ENCODE measurements at regions not wholly inside any gene's neighbourhood (a gene's known extent, or its start where the extent isn't known, plus 50 kb on each side); places are given as distances from the start of the nearest gene placed in this dataset.

DNA sequence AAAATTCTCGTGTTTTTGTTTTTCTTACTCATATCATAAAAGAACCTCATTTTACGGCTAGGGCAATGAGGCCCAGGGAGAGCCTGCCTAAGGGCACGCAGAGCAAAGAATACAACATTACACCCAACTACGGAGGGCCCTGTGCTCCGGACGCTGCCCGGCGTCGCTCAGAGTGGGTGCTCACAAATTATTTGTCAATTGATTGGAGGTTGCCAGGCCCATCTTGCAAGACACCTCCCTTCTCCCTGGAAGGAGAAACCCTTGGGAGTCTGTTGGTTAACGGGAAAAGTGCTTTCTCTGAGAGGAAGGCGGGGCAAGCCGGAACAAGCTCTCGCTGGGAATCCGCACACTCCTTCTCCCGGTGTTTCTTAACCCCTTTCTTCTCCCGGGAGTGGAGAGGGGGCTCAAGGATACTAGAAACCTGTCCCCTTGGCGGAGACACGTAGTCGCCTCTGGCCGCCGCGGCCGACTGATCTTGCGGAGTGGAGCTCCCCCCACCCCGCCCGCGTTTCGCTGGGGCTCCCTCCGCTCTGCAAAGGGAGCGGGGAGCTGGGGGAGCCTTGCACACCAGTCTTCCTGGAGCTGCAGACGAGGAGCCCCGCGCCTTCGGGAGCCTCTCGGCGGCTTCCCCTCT, 599.3 kb upstream of the SGCD start:
- DNase-seq, result no peak

DNA sequence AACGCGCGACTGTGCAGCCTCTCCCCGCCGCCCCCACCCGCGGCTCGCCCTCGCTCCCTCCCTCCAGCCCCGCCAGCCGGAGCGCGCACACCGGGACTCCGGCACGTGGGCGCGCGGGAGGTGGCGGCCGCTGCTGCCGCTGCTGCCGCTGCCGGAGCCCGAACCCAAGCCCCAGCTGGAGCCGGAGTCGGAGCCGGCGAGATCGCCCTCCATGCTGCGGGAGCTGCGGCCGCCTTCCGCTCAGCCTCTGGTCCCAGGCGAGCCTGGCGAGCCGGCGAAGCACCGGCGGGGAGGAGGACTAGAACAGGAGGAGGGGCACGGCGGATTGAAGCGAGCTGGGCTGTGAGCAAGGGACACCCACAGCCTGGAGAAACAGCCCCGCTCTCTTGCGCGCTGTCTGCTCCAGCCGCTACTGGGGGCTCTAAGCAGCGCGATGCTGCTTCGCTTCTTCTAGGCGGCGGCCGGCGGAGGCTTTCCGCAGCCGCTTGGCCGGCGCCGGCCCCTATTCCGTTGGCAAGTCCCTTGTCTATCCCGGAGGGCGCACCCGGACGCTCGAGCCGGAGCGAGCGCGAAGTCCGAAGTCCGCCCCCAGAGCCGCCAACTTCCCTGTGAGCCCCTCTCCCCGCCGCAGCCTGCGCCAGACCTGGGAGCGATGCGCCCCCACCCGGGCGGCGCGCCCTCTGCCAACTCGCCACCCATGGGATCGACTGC, 598.7 kb upstream of the SGCD start:
- no peak for DNase-seq

DNA sequence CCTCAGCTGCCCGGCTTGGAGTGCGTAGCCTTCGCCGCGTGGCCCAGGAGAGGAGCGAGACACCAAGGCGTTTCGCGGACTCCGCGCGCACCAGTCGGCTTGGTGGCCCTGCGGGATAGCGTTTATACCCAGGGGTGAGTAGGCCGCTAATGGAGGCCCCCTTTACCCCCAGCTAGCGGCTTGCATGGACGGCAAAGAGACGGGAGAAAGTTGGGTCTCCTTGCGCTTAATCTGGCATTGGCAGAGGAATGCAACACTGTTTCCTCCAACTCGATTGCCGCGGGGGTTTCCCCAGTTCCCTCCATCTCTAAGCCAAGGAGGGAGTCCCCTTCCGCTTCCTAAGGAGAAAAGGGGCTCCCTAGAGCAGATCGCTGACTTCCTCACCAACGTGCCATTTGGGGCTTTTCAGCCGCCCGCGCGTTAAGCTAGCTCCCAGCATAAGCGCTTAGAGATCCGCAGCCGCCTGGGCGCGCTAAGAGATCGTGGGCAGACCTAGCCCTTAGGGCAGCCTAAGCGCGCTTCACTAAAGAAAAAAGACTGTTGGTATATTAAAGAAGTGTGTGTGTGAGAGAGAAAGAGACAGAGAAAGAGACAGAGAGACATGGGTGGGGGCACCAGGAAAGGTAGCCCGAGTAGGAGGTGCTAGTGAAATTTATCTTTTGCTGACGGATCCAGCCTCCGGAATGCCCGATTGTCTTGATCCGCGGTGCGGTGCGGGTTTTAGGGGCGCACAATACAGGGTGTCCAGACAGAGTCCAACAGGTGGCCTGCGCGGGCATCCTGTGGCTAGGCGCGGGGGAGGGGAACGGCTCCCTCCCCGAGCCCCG, 597.9 kb upstream of the SGCD start:
- DNase-seq, result no peak

DNA sequence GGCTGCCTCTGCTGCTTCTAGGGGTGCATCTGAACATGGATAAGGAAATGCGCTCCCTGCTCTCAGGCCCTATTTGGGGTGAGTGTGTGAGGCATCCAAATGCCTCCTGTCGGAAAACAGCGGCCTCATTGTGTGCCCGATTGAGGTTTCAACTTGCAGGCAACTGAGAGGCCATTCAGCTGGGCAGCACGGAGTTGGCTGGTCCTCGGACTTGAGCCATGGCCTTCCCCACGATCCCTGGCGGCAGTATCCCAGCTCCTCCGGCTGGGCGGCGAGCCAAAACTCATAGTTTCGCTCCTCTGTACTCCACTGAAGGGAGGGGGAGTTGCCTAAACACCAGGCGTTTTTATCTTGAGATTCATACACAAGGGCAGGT, 597.3 kb upstream of the SGCD start:
- DNase-seq, result no peak

DNA sequence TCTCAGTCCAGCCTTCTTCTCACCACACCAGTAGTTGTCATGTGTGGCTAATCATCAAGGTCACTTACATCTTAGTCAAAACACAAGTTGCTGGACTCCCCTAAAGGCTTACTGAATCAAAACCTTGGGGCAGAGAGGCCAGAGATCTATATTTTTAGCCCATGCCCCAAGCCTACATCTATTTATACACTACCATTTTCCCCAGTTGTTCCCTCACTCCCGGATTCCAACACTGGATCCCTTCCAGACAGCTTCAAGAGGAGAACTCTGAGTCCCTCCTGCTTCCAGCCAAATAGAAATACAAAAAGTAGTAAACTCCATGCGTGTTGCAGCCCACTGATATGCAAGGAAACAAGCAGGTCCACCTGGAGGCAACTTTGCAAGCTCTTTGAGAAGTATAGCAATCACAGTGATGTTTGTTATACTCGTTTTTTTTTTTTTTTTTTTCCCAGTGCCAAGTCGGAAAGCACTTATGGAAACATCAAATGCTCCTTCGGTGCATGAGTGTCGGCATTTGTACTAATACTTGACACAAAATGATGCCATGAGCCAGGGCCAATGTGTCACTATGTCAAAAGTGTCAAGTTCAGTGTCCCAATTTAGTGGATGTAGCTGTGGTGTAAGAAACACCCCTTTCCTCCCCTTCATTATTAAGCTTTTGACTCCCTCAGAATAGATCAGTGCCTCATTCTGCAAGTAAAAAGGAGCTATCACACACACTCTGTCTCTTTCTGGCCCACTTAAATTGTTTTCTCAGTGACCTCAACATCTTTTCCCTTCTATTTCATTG, 594.2 kb upstream of the SGCD start:
- DNase-seq, result no peak

DNA sequence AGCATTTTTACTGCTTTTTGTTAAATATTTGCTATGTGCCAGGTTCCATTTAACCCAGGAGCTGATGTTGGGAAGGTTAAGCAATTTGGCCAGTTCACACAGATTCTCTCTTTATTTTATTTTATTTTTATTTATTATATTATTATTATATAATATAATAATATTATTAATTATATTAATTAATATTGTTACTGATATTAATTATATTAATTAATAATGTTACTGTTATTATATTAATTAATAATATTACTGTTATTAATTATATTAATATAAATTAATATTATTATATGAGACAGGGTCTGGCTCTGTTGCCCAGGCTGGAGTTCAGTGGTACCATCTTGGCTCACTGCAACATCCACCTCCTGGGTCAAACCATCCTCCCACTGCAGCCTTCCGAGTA, 593.0 kb upstream of the SGCD start:
- no peak for DNase-seq

DNA sequence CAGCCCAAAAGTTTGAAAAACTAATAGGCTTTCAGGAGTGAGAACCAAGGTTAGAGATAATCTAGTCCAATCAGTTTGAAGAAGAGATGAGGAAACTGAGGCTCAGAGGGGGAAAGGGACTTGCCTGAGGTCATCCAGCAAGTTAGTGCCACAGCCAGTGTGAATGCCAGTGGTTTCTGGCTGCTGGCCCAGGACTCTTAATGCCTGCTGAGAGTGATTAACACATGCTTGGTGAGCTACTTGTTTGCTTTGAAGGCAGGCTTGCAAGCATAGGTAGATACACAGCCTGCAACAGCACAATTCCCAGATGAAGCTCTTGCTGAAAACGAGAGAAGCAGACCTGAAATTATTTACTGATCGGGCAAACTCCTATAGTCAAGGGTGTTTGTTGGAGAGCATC, 591.6 kb upstream of the SGCD start:
- no peak for DNase-seq

DNA sequence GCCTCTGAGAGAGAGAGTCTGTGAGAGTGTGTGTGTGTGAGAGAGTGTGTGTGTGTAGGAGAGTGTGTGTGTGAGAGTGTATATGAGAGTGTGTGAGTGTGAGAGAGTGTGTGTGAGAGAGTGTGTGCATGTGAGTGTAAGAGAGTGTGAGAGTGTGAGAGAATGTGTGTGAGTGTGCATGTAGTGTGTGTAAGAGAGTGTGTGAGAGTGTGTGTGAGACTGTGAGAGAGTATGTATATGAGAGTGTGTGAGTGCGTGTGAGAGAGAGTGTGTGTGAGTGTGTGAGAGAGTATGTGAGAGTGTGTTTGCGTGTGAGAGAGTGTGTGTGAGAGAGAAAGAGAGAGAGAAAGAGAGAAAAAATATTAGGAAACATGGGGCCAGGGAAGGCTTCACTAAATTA, 588.3 kb upstream of the SGCD start:
- no peak for DNase-seq

DNA sequence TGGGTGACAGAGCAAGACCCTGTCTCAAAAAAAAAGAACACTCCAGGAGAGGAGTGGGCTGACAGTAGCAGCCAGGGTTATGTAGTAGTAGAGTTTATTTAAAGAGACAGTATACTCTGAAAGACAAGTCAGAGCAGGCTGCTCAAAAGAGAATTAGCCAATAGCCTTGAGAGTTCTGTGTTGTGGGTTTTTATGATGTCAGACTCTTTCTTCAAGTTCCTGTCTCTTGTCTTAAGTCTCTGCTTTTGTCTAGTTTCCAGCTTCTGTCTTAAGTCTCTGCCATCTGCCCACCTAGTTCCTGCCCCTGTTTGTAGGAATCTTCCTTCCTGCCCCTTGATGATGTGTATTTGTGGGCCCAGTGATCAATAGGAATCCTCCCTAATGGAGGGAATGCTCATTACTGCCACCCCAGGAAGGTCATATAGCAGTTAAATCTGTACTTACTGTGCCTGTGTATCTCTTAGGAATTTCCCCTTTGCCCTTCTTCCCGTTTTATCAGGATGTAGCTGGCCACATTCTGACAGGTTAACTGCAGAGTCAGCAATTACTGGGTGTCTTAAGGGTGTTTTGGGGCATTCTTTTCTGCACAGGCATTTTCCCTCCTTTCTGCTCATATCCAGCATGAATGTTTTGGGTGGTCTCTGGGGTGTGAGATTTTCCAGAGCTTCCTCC, 580.5 kb upstream of the SGCD start:
- DNase-seq, result no peak

DNA sequence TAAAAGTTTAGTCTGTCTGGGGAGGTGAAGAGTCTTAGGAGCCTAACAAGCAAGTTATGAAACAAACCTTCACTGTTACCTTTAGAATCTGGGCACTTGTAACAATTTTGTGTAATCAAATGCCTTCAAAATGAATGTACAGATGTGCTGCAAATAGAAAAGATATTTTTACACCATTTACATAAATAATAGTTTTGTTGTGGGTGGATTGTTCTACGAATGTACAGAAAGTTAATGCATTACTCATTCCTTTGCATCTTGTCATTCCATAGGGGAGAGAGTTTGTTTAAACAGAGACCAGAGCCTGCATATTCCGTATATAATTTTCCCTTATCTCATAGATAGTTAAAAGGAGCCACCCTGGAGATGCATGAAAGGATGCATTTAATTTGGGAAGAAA, 576.9 kb upstream of the SGCD start:
- DNase-seq, result no peak

DNA sequence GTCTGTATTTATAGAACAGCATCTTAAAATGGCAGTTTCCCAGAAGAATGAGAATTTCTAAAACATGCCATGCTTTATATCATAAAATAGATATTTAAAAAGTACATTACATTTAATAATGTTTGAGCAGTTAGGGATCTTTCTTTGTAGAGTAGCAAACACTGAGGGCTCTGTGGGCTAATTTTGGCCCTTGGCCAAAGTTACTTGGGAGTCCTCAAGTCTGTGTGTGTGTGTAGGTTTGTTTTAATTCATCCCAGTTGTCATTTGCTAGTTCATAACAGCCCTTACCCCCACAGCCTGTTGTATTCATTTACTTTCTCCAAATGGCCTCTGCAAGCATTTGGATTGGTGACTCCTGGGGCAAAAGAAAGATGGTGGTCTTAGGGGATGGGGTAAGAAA, 576.4 kb upstream of the SGCD start:
- DNase-seq, result no peak

DNA sequence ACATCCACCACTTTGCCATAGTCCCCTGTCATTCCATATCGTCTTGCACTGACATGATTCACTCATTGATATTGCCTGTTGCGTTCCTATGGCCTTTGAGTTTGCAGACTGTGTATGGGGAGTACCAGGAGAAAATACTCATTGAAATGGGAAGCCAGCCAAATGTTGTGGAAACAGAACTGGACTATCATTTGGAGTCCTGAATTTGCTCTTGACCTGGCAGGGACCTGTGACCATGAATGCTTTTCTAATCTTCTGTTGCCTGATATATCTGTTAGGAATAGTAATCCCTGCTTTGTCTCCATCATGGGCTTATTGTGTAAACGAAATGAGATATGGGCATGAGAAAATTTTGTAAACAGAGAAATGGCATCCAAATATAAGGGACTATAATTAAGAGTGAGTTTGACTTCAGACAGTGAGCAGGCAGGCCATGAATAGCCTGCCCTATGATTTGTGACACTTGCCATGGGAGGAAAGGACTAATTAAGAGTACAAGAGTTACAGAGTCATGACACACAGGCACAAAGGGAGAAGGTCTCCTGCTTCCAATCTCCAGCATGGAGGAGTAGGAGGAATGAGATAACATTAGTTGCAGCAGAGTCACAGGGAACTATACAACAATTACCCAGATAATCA, 572.9 kb upstream of the SGCD start:
- DNase-seq, result no peak

DNA sequence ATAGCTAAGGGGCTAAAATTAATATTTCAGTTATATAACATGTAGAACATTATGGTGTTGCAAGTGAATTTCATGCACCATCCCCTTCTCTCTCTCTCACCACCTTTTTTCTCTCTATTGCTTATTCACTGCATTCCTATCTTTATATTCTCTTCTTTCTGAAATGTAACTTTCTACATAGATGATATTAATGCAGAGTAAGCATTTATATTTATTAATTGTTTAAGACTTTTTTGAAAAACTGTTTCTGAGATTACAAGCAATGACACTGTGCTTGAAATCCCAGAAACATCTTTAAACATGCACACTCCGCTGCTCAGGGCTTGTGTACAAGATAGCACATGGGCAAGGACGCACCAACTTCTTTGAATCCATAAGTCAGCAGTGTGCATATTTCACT, 567.7 kb upstream of the SGCD start:
- DNase-seq, result no peak

DNA sequence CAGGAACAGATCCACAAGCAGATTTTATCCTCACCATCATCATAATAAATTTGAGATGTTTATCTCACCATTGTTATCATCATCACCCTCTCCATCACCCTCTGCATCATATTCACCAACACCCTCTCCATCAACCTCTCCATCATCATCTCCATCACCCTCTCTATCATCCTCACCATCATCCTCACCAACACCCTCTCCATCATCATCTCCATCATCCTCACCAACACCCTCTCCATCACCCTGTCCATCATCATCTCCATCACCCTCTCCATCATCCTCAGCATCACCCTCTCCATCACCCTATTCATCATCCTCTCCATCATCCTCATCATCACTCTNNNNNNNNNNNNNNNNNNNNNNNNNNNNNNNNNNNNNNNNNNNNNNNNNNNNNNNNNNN, 567.0 kb upstream of the SGCD start:
- no peak for DNase-seq

DNA sequence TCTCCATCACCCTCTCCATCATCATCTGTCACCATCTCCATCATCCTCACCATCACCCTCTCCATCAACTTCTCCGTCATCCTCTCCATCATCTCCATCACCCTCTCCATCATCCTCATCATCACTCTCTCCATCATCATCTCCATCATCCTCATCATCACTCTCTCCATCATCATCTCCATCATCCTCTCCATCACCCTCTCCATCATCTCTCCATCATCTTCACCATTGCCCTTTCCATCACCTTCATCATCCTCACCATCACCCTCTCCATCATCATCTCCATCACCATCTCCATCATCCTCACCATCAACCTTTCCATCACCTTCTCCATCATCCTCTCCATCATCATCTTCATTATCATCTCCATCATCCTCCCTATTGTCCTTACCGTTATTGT, 565.5 kb upstream of the SGCD start:
- DNase-seq, result no peak

DNA sequence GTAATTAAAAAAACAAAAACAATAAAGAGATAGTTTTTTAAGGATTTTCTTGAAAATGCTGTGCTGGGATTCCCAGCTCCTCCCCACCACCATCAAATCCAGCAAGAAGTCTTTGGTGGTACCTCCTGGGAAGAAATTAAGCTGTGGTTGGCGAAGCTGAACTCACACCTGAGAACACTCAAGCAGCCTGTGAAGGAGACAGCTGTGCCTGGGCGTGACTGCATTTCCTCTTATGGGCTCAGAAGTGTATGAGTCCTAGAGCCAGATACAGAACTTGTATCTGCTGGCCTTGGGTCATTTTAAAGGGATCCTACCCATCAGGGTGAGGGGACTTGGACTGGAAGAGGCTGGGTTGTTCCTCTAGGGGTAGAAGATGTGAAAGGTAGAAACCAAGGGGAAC, 561.2 kb upstream of the SGCD start:
- no peak for DNase-seq

DNA sequence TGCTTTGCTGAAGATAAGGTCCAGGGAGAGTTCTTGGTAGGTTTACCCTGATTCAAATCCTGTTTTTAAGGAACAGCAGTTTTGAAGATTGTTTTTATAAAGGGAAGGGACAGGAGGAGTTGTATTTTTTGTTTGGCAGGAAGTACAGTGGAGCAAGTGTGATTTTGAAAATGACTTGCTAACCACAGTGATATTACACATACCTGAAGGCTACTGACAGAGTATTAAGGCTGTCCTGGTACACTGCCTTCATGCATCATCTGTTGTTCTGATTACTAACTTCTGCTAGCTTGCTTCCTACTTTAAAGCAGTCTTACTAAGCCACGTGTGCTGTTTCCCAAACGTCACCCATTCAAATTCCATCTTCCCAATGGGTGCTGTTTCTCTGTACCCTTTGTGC, 559.5 kb upstream of the SGCD start:
- DNase-seq, result no peak

DNA sequence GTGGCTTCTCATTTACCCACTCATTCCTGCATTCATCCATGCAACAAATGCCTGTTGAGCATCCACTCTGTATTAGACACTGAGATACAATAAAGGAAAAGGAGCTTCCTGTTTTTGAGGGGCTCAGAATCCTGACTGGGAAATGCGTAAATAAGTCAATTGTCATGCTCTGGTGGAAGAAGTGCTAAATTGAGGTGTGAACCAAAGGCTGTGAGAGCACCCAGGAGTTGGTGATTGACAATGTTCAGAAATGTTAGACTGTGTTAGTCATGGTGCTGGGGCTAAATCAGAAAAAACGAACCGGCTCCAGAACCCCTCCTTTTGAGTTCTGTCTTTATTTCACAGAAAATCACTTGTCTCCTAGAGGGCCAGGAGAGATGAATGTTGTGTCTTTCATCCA, 558.6 kb upstream of the SGCD start:
- no peak for DNase-seq

DNA sequence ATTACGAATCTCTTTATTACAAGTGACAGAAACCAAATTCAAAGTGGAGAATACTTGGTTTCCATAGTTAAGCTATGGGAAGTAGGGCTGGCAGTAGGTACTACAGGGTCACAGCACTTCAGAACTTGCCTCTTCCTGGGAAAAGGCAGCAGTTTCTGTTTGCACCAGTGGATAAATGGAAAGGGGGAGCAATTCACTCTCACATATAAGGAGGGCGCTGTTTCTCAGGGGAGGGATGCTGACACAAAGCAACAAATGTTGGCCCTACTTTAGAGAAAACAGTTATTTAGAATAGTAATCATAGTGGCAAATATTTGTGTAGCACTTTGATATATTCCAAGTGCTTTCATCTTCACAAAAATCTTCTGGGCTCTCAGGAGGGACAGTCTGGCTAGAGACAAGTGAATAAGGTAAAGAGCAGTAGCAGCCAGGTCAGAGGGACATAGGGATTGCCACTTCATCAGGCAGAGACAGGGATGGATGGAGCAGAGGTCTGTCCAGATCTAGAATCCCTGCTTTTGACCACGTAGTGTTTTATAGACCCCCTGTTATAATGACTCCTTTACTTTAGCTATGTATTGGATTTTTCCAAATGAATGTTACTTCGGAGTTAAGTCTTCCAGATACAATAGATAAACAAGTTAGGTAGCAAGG, 554.8 kb upstream of the SGCD start:
- DNase-seq, result no peak

DNA sequence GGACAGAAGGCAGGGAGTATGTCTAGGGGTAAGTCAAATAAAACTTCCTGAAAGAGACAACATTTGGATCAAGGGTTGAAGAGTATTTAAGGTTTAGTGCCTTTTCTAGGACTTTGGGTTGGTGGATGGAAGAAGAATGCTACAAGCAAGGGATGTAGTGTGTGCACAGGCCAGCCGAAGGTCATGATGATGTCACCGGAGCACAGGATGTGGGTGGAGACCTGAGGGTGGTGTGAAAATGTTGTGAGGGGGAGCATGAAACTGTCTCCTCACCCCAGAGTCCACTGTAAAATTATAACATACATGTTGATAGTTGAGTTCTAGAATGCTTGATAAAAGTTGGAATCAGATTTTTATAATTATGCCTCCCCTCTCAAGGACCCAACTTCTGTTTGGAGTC, 553.3 kb upstream of the SGCD start:
- DNase-seq, result no peak

DNA sequence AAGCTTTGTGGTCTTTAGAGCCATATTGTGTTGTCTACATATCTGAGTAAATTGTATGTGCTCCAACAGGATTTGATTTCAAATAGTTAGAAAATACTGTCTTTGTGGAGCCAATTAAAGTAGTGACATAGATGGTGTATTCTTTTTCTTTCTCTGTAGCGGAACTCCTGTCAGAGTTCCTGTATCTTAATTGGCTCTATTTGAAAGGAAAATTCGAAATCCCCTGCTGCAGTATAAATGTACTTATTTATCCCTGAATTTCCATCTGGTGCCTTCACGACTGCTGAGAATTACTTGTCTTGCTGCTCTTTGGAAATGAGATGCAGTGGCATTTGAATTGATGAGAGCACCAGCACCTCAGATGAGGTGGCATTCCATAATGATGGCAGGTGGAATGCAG, 546.7 kb upstream of the SGCD start:
- no peak for DNase-seq

DNA sequence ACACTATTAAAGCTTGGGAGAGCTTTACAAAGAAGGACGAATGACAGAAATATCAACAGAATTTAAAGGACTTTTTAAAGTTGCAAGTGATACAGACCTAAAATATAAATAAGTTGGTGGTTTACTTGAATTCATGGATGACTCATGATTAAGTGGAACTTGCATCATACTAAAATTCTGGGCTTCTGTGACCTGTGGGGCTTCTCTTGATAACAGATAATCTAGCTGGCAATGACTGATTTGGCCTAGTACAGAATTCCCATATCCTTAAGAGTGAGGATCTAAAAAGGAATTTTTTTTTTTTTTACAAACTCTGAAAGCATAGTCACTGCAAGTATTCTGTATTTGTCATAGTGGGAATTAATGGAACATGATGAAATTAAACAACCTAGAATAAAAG, 543.7 kb upstream of the SGCD start:
- no peak for DNase-seq

Measured in stimulated activated CD4-positive, alpha-beta T cell treated with anti-CD3 and anti-CD28 coated beads, Interleukin-4, amount 100 ng/mL, for 4 hours (primary cell).